Stimulated activated CD4-positive, alpha-beta T cell treated with anti-CD3 and anti-CD28 coated beads, Interleukin-15, amount 100 ng/mL, for 24 hours (primary cell): ENCODE measurements at regions not wholly inside any gene's neighbourhood (a gene's known extent, or its start where the extent isn't known, plus 50 kb on each side); places are given as distances from the start of the nearest gene placed in this dataset.
"Not testable (repeated sequence)": the region's sequence is repeated elsewhere in the genome, so short reads cannot be mapped to it uniquely, and the experiment has no call there.

Experiments
- DNase-seq: peaks from one replicate; pipeline ENCODE4 v3.0.0-alpha.2; 2020

GRCh38 chr3:89946884-89947283, 839.5 kb downstream of the EPHA3 start:
- no peak for DNase-seq

GRCh38 chr3:89947337-89947954, 840.0 kb downstream of the EPHA3 start:
- no peak for DNase-seq

- DNase-seq: no peak
Measured at GRCh38 chr3:89948008-89948407, 840.6 kb downstream of the EPHA3 start.

GRCh38 chr3:89950772-89951171, 843.4 kb downstream of the EPHA3 start:
- DNase-seq: no peak

GRCh38 chr3:89954137-89954536, 846.7 kb downstream of the EPHA3 start:
- no peak for DNase-seq

- DNase-seq: no peak
Measured at GRCh38 chr3:89955156-89955555, 847.7 kb downstream of the EPHA3 start.

GRCh38 chr3:89957451-89957850, 850.0 kb downstream of the EPHA3 start:
- no peak for DNase-seq

GRCh38 chr3:89958163-89958562, 850.7 kb downstream of the EPHA3 start:
- DNase-seq: not testable (repeated sequence)

- DNase-seq: no peak
Measured at GRCh38 chr3:89964347-89964746, 856.9 kb downstream of the EPHA3 start.

GRCh38 chr3:89966877-89967665, 859.6 kb downstream of the EPHA3 start:
- DNase-seq: no peak

- no peak for DNase-seq
Measured at GRCh38 chr3:89971329-89971728, 863.9 kb downstream of the EPHA3 start.

GRCh38 chr3:89973156-89973555, 865.7 kb downstream of the EPHA3 start:
- DNase-seq: no peak

GRCh38 chr3:89974903-89975519, 867.6 kb downstream of the EPHA3 start:
- DNase-seq: no peak

- DNase-seq: no peak
Measured at GRCh38 chr3:89983449-89983848, 876.0 kb downstream of the EPHA3 start.

- no peak for DNase-seq
Measured at GRCh38 chr3:90005281-90005847, 897.9 kb downstream of the EPHA3 start.

GRCh38 chr3:90007778-90008499, 900.5 kb downstream of the EPHA3 start:
- no peak for DNase-seq

- no peak for DNase-seq
Measured at GRCh38 chr3:90010341-90010740, 902.9 kb downstream of the EPHA3 start.

- no peak for DNase-seq
Measured at GRCh38 chr3:90011131-90011530, 903.7 kb downstream of the EPHA3 start.

- no peak for DNase-seq
Measured at GRCh38 chr3:90011596-90011995, 904.2 kb downstream of the EPHA3 start.

- DNase-seq: no peak
Measured at GRCh38 chr3:90011996-90012395, 904.6 kb downstream of the EPHA3 start.

- DNase-seq: no peak
Measured at GRCh38 chr3:90015688-90016356, 908.4 kb downstream of the EPHA3 start.

- DNase-seq: no peak
Measured at GRCh38 chr3:90016555-90016954, 909.1 kb downstream of the EPHA3 start.

GRCh38 chr3:90018779-90019178, 911.4 kb downstream of the EPHA3 start:
- no peak for DNase-seq
